OCI-LY3 (cell line): ENCODE measurements at regions not wholly inside any gene's neighbourhood (a gene's known extent, or its start where the extent isn't known, plus 50 kb on each side); places are given as distances from the start of the nearest gene placed in this dataset.

Source experiments
- CTCF ChIP-seq: fragments of 200-600, 300-600 bp; sonication (generic); IDR thresholded peaks from 2 replicates; pipeline ENCODE4 v1.5.1; 2014; ENCODE audit warnings: antibody characterized with exemption, low read length, low read depth
- EZH2phosphoT487 ChIP-seq: fragments of 200-600 bp; shearing (Covaris generic); IDR thresholded peaks from 2 replicates; pipeline ENCODE4 v1.6.1; 2018; ENCODE audit warnings: antibody characterized with exemption, mixed run types, low read depth

GRCh38 chr4:175405961-175406360, 406.1 kb downstream of the GPM6A start:
- TF ChIP-seq CTCF (no peak), EZH2phosphoT487 (no peak)
